GM21723 (cell line): ENCODE measurements at regions not wholly inside any gene's neighbourhood (a gene's known extent, or its start where the extent isn't known, plus 50 kb on each side); places are given as distances from the start of the nearest gene placed in this dataset.
"Not testable (repeated sequence)": the region's sequence is repeated elsewhere in the genome, so short reads cannot be mapped to it uniquely, and the experiment has no call there.

ENCODE experiments used
- ATAC-seq: cut with Tn5 transposase; IDR thresholded peaks from one replicate; pipeline ENCODE4 v1.9.1; 2021; ENCODE audit warnings: mild to moderate bottlenecking, moderate library complexity; ENCODE audit not compliant: unreplicated experiment

- no peak for ATAC-seq
These were observed 208.6 kb downstream of the BLID start for GRCh38 chr11:121907379-121907778.

- no peak for ATAC-seq
These were observed 211.9 kb downstream of the BLID start for GRCh38 chr11:121904148-121904547.

- no peak for ATAC-seq
These were observed 214.1 kb downstream of the BLID start for GRCh38 chr11:121901886-121902285.

- ATAC-seq = not testable (repeated sequence)
These were observed 214.6 kb downstream of the BLID start for GRCh38 chr11:121901417-121901816.

GRCh38 chr11:121899520-121899919 lies 216.5 kb downstream of the BLID start:
- ATAC-seq = no peak

- no peak for ATAC-seq
These were observed 217.1 kb downstream of the BLID start for GRCh38 chr11:121898903-121899302.

- no peak for ATAC-seq
These were observed 220.1 kb downstream of the BLID start for GRCh38 chr11:121895919-121896318.

- ATAC-seq = no peak
These were observed 221.4 kb downstream of the BLID start for GRCh38 chr11:121894581-121894980.

GRCh38 chr11:121892863-121893262 lies 223.2 kb downstream of the BLID start:
- ATAC-seq = no peak

GRCh38 chr11:121892131-121892681 lies 223.8 kb downstream of the BLID start:
- ATAC-seq = no peak

- ATAC-seq = no peak
These were observed 225.0 kb downstream of the BLID start for GRCh38 chr11:121890946-121891515.

GRCh38 chr11:121890377-121890776 lies 225.6 kb downstream of the BLID start:
- no peak for ATAC-seq

GRCh38 chr11:121889931-121890330 lies 226.1 kb downstream of the BLID start:
- no peak for ATAC-seq

- no peak for ATAC-seq
These were observed 226.8 kb downstream of the BLID start for GRCh38 chr11:121889186-121889585.

- ATAC-seq = no peak
These were observed 227.9 kb downstream of the BLID start for GRCh38 chr11:121887976-121888557.

GRCh38 chr11:121887569-121887968 lies 228.4 kb downstream of the BLID start:
- no peak for ATAC-seq

GRCh38 chr11:121886996-121887395 lies 229.0 kb downstream of the BLID start:
- no peak for ATAC-seq

- ATAC-seq = no peak
These were observed 229.8 kb downstream of the BLID start for GRCh38 chr11:121886005-121886734.

GRCh38 chr11:121884626-121885025 lies 231.4 kb downstream of the BLID start:
- ATAC-seq = no peak

GRCh38 chr11:121881806-121882205 lies 234.2 kb downstream of the BLID start:
- no peak for ATAC-seq

GRCh38 chr11:121877152-121877551 lies 238.9 kb downstream of the BLID start:
- no peak for ATAC-seq

- ATAC-seq = no peak
These were observed 242.2 kb downstream of the BLID start for GRCh38 chr11:121873766-121874165.
